PC-3 (cell line): ENCODE measurements at regions not wholly inside any gene's neighbourhood (a gene's known extent, or its start where the extent isn't known, plus 50 kb on each side); places are given as distances from the start of the nearest gene placed in this dataset.

ENCODE experiments used
- CTCF ChIP-seq: fragments of 300-600 bp; sonication (generic); conservative IDR thresholded peaks from 2 replicates; pipeline ENCODE4 v1.5.1; 2017; ENCODE audit warnings: antibody characterized with exemption, low read depth, mild to moderate bottlenecking, low read length
- EZH2phosphoT487 ChIP-seq: fragments of 300-600 bp; sonication (generic); IDR thresholded peaks from 2 replicates; pipeline ENCODE4 v1.6.1; 2018; ENCODE audit warnings: mild to moderate bottlenecking, antibody characterized with exemption, low read length, borderline replicate concordance

DNA sequence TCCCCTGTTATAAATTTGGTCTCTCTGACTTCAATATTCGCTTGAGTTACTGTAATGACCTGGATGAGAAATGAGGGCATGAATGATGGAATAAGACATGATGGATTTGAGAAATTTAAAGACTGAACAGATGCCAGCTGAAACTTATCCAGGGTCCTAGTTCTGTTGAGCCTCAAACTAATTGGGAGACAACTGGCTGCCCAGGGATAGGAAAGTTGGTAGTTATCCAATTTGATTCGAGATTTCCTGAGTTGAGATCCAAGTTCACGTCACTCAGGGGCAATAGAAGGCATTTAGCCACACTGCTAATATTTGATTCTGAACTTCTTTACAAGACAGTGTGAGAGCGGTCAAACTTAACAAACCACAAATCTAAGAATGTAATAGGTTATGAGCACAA lies 159.0 kb upstream of the CXCL13 start:
- TF ChIP-seq CTCF (no peak), EZH2phosphoT487 (no peak)
